GM12873 (cell line): ENCODE measurements at regions not wholly inside any gene's neighbourhood (a gene's known extent, or its start where the extent isn't known, plus 50 kb on each side); places are given as distances from the start of the nearest gene placed in this dataset.

ENCODE experiments used
- CTCF ChIP-seq: IDR thresholded peaks from 2 replicates; pipeline ENCODE4 v1.5.1; 2012; ENCODE audit warnings: low read depth, mild to moderate bottlenecking, moderate library complexity, low read length, control low read depth; ENCODE audit not compliant: insufficient read depth; ENCODE audit errors: missing control alignments

- no peak for TF ChIP-seq CTCF
These were observed 249.3 kb upstream of the MEIS1 start for GRCh38 chr2:66185497-66186054.

- TF ChIP-seq CTCF, result no peak
These were observed 260.4 kb upstream of the MEIS1 start for GRCh38 chr2:66174491-66174890.

GRCh38 chr2:66173645-66174044 is 261.3 kb upstream of the MEIS1 start:
- TF ChIP-seq CTCF, result no peak

GRCh38 chr2:66171530-66171929 is 263.4 kb upstream of the MEIS1 start:
- TF ChIP-seq CTCF, result no peak

- no peak for TF ChIP-seq CTCF
These were observed 264.1 kb upstream of the MEIS1 start for GRCh38 chr2:66170744-66171330.

GRCh38 chr2:66169076-66169475 is 265.8 kb upstream of the MEIS1 start:
- TF ChIP-seq CTCF, result no peak

GRCh38 chr2:66164470-66164869 is 270.5 kb upstream of the MEIS1 start:
- TF ChIP-seq CTCF, result no peak
